ENCODE measurements at regions not wholly inside any gene's neighbourhood (a gene's known extent, or its start where the extent isn't known, plus 50 kb on each side); places are given as distances from the start of the nearest gene placed in this dataset.

- H3K4me3 ChIP-seq (ENCODE audit: low read depth, low read length), result no peak overlapping the region
- no peak for TF ChIP-seq CTCF (IDR thresholded peaks at IDR 0.05; ENCODE audit: borderline replicate concordance, insufficient read depth, low read depth, low read length)
Measured at GRCh38 chr13:21894703-21895699, 224.1 kb downstream of the FGF9 start.

GRCh38 chr13:21895779-21896178 is 224.9 kb downstream of the FGF9 start:
- TF ChIP-seq CTCF (IDR thresholded peaks at IDR 0.05; ENCODE audit: borderline replicate concordance, insufficient read depth, low read depth, low read length), result no peak
- no peak overlapping the region for H3K4me3 ChIP-seq (ENCODE audit: low read depth, low read length)

GRCh38 chr13:21897161-21897560 is 226.3 kb downstream of the FGF9 start:
- H3K4me3 ChIP-seq (ENCODE audit: low read depth, low read length), result no peak overlapping the region
- TF ChIP-seq CTCF (IDR thresholded peaks at IDR 0.05; ENCODE audit: borderline replicate concordance, insufficient read depth, low read depth, low read length), result no peak

- no peak for TF ChIP-seq CTCF (IDR thresholded peaks at IDR 0.05; ENCODE audit: borderline replicate concordance, insufficient read depth, low read depth, low read length)
- H3K4me3 ChIP-seq (ENCODE audit: low read depth, low read length), result no peak overlapping the region
Measured at GRCh38 chr13:21898459-21898858, 227.6 kb downstream of the FGF9 start.

- TF ChIP-seq CTCF (IDR thresholded peaks at IDR 0.05; ENCODE audit: borderline replicate concordance, insufficient read depth, low read depth, low read length), result no peak
- no peak overlapping the region for H3K4me3 ChIP-seq (ENCODE audit: low read depth, low read length)
Measured at GRCh38 chr13:21898945-21899344, 228.1 kb downstream of the FGF9 start.

GRCh38 chr13:21901336-21901735 is 230.5 kb downstream of the FGF9 start:
- TF ChIP-seq CTCF (IDR thresholded peaks at IDR 0.05; ENCODE audit: borderline replicate concordance, insufficient read depth, low read depth, low read length), result no peak
- no peak overlapping the region for H3K4me3 ChIP-seq (ENCODE audit: low read depth, low read length)

Data from GM12875 (cell line).